ENCODE measurements at regions not wholly inside any gene's neighbourhood (a gene's known extent, or its start where the extent isn't known, plus 50 kb on each side); places are given as distances from the start of the nearest gene placed in this dataset.

GRCh38 chrX:115952417-115953092 lies 218.0 kb upstream of the AGTR2 start:
- TF ChIP-seq CTCF (IDR thresholded peaks at IDR 0.05) (no peak), POLR2A (IDR thresholded peaks at IDR 0.05) (no peak)
